B cell (primary cell): ENCODE measurements at regions not wholly inside any gene's neighbourhood (a gene's known extent, or its start where the extent isn't known, plus 50 kb on each side); places are given as distances from the start of the nearest gene placed in this dataset.

Source experiments
- ATAC-seq: fragments of 200-7000 bp; cut with Tn5 transposase; one replicate; pipeline ENCODE4 v1.10.0; 2021; ENCODE audit warnings: low read depth, mild to moderate bottlenecking, moderate number of reproducible peaks, moderate library complexity
- CTCF ChIA-PET: fragments of 350-600 bp; sonication (Branson Sonifier 250); formaldehyde crosslinking; loops from one replicate; lab custom pipeline; 2021; ENCODE audit warnings: antibody characterized with exemption, inconsistent platforms; lab: Charles Lee
- POLR2A ChIA-PET: fragments of 350-600 bp; sonication (Branson Sonifier 250); formaldehyde crosslinking; loops from one replicate; lab custom pipeline; 2021; ENCODE audit warnings: antibody characterized with exemption; lab: Charles Lee
- DNase-seq: peaks from one replicate; pipeline ENCODE4 v3.0.0; 2013
- H2AFZ ChIP-seq: 2 replicates; pipeline ENCODE4 v1.6.1; 2012; ENCODE audit warnings: mild to moderate bottlenecking, low read depth, low read length; ENCODE audit not compliant: insufficient read depth, poor library complexity, severe bottlenecking
- H3K27ac ChIP-seq, 2 donors: 1 replicate in 1 of 2; 2 replicates in 1 of 2; pipeline ENCODE4 v1.5.1; 2012 to 2013; ENCODE audit warnings: low read length in 2 of 2, mild to moderate bottlenecking in 2 of 2, moderate library complexity in 1 of 2
- H3K27me3 ChIP-seq, 4 experiments: fragments of 200-600 bp in 1 of 4; sonication (generic) in 1 of 4; replicated peaks in 1 of 4; 1 replicate in 2 of 4; 2 replicates in 2 of 4; pipeline versions ENCODE4 v1.6.1 to v1.7.0; 2013 to 2016; ENCODE audit warnings: low read length in 3 of 4, mild to moderate bottlenecking in 2 of 4, mixed read lengths in 1 of 4, moderate library complexity in 1 of 4; ENCODE audit not compliant: insufficient read depth in 4 of 4, control insufficient read depth in 3 of 4; ENCODE audit errors: control extremely low read depth in 1 of 4
- H3K36me3 ChIP-seq, 2 experiments: replicated peaks in 1 of 2; 1 replicate in 1 of 2; 2 replicates in 1 of 2; pipeline versions ENCODE4 v1.6.1 to v1.7.1; 2013; ENCODE audit warnings: low read length in 1 of 2; ENCODE audit not compliant: insufficient read depth in 2 of 2, control insufficient read depth in 1 of 2; ENCODE audit errors: control extremely low read depth in 1 of 2, extremely low read depth in 1 of 2
- H3K4me1 ChIP-seq, 2 donors: fragments of 200-600 bp in 1 of 2; sonication (generic) in 1 of 2; 1 replicate in 1 of 2; 2 replicates in 1 of 2; pipeline versions ENCODE4 v1.5.1 to v1.6.1; 2013 to 2017; ENCODE audit warnings: low read length in 2 of 2; ENCODE audit not compliant: control insufficient read depth in 2 of 2, insufficient read depth in 2 of 2
- H3K4me2 ChIP-seq: replicated peaks from 2 replicates; pipeline ENCODE3; 2012; ENCODE audit warnings: mild to moderate bottlenecking, low read depth, low read length; ENCODE audit not compliant: poor library complexity, severe bottlenecking
- H3K4me3 ChIP-seq, 5 experiments: fragments of 200-600 bp in 1 of 5; sonication (generic) in 1 of 5; 1 replicate in 3 of 5; 2 replicates in 2 of 5; pipeline versions ENCODE4 v1.5.1 to v1.7.0; 2011 to 2016; ENCODE audit warnings: low read length in 4 of 5, mild to moderate bottlenecking in 4 of 5, low read depth in 2 of 5, control low read depth in 1 of 5, moderate library complexity in 1 of 5; ENCODE audit not compliant: insufficient read depth in 1 of 5; ENCODE audit errors: control extremely low read depth in 1 of 5, extremely low read depth in 1 of 5
- H3K79me2 ChIP-seq: fragments of 200-600 bp; sonication (generic); one replicate; pipeline ENCODE4 v1.6.0; 2016; ENCODE audit warnings: low read length; ENCODE audit not compliant: control insufficient read depth, insufficient read depth
- H3K9ac ChIP-seq: fragments of 200-600 bp; sonication (generic); 2 replicates; pipeline ENCODE4 v1.6.1; 2017; ENCODE audit warnings: mild to moderate bottlenecking, low read length, moderate library complexity
- H3K9me3 ChIP-seq, 3 donors: one replicate each; pipeline versions ENCODE4 v1.6.1 to v1.7.1; 2013; ENCODE audit warnings: low read length in 2 of 3; ENCODE audit not compliant: control insufficient read depth in 2 of 3, insufficient read depth in 1 of 3; ENCODE audit errors: control extremely low read depth in 1 of 3
- H4K20me1 ChIP-seq: 2 replicates; pipeline ENCODE4 v1.6.0; 2012; ENCODE audit warnings: mild to moderate bottlenecking, low read length; ENCODE audit not compliant: insufficient read depth, control insufficient read depth, poor library complexity, severe bottlenecking
- H3K27ac Mint-ChIP-seq: one replicate; pipeline ENCODE4 v1.8.0; 2021; ENCODE audit warnings: mixed read lengths
- H3K27me3 Mint-ChIP-seq: one replicate; pipeline ENCODE4 v1.8.0; 2021; ENCODE audit warnings: mixed read lengths
- H3K4me1 Mint-ChIP-seq: one replicate; pipeline ENCODE4 v1.8.0; 2021; ENCODE audit warnings: mixed read lengths
- H3K4me3 Mint-ChIP-seq: one replicate; pipeline ENCODE4 v1.8.0; 2021; ENCODE audit warnings: mixed read lengths
- H3K9me3 Mint-ChIP-seq: one replicate; pipeline ENCODE4 v1.8.0; 2022; ENCODE audit warnings: mixed read lengths; ENCODE audit not compliant: insufficient read depth
- CTCF ChIP-seq: fragments of 200-600 bp; IDR thresholded peaks from one replicate; pipeline ENCODE4 v1.8.0; 2022; ENCODE audit warnings: antibody characterized with exemption, mild to moderate bottlenecking
- EZH2 ChIP-seq: IDR thresholded peaks from 2 replicates; pipeline ENCODE4 v1.6.1; 2012; ENCODE audit warnings: borderline replicate concordance, low read depth, mild to moderate bottlenecking, moderate library complexity, low read length; ENCODE audit not compliant: insufficient read depth, poor library complexity, severe bottlenecking
- WGBS: methylation state at CpG from one replicate; pipeline ENCODE4 v1.1.5; 2013; ENCODE audit warnings: missing lambda C conversion rate; ENCODE audit not compliant: insufficient coverage; 5-methylcytosine and 5-hydroxymethylcytosine counted together
- intact Hi-C: fragments of 100-400 bp; cut with micrococcal nuclease; formaldehyde crosslinking; loops from one replicate; pipeline ENCODE4 v1.10.0; 2022

- Histone ChIP-seq H3K9me3 (no peaks in the 10 kb centered on the region), H3K36me3 (no peaks in the 10 kb centered on the region), H3K9ac (no peak overlapping the region), H3K4me1 (no peaks in the 10 kb centered on the region), H3K27ac (no peak overlapping the region), H2AFZ (no peak overlapping the region), H3K4me3 (no peak overlapping the region), H3K79me2 (no peaks in the 10 kb centered on the region), H3K27me3 (peaks cover 0 to 12% (median 2%) of the 10 kb centered on the region in 4 experiments), H4K20me1 (no peaks in the 10 kb centered on the region), H3K4me2 (no peak overlapping the region)
- ChIA-PET POLR2A (no interaction called here), CTCF (interaction anchor here (1.2 kb wide), 1 partner anchor 8 kb away, joined by 5 read pairs; no protein-coding TSS in a partner anchor)
- TF ChIP-seq EZH2, result no peak
- no peak for TF ChIP-seq CTCF
- intact Hi-C loops, result no loop called here
- peaks cover 27% of the 10 kb centered on the region for H3K27me3 Mint-ChIP-seq
- WGBS, result no CpG with 5 or more reads among the region's 8 CpGs
- DNase-seq (no peak), ATAC-seq (no peak)
- no peak overlapping the region for H3K27ac Mint-ChIP-seq
- H3K9me3 Mint-ChIP-seq, result no peaks in the 10 kb centered on the region
- H3K4me1 Mint-ChIP-seq, result peaks cover 5% of the 10 kb centered on the region
- no peak overlapping the region for H3K4me3 Mint-ChIP-seq
Observed at GRCh38 chr4:174117445-174117844, 166.0 kb downstream of the FBXO8 start.

- Histone ChIP-seq H3K9ac (no peak overlapping the region), H3K4me3 (no peak overlapping the region), H3K36me3 (no peaks in the 10 kb centered on the region), H2AFZ (no peak overlapping the region), H3K4me2 (no peak overlapping the region), H3K79me2 (no peaks in the 10 kb centered on the region), H3K4me1 (no peaks in the 10 kb centered on the region), H3K27ac (no peak overlapping the region), H4K20me1 (no peaks in the 10 kb centered on the region), H3K9me3 (no peaks in the 10 kb centered on the region), H3K27me3 (peaks cover 0 to 12% (median 2%) of the 10 kb centered on the region in 4 experiments)
- intact Hi-C loops, result no loop called here
- Mint-ChIP-seq H3K9me3 (no peaks in the 10 kb centered on the region), H3K27me3 (peaks cover 26% of the 10 kb centered on the region), H3K27ac (no peak overlapping the region), H3K4me1 (peaks cover 5% of the 10 kb centered on the region), H3K4me3 (no peak overlapping the region)
- no CpG with 5 or more reads among the region's 4 CpGs for WGBS
- no peak for TF ChIP-seq CTCF
- no peak for TF ChIP-seq EZH2
- no peak for DNase-seq
- ATAC-seq, result no peak
- ChIA-PET CTCF (no interaction called here), POLR2A (no interaction called here)
Observed at GRCh38 chr4:174116021-174116420, 167.4 kb downstream of the FBXO8 start.
